Esophagus squamous epithelium (tissue), 5 donors: ENCODE measurements at regions not wholly inside any gene's neighbourhood (a gene's known extent, or its start where the extent isn't known, plus 50 kb on each side); places are given as distances from the start of the nearest gene placed in this dataset.

Source experiments
- DNase-seq: peaks from one replicate; lab custom pipeline; 2025; lab: John Stamatoyannopoulos, UW
- H3K27ac ChIP-seq, 4 donors: fragments of 200-600 bp; sonication (generic); one replicate each; pipeline ENCODE4 v1.5.1; 2016 to 2019; ENCODE audit warnings: mild to moderate bottlenecking in 1 of 4
- H3K27me3 ChIP-seq, 4 donors: fragments of 200-600 bp; sonication (generic); 1 replicate in 3 of 4; 2 replicates in 1 of 4; pipeline versions ENCODE4 v1.5.1 to v1.6.0; 2017 to 2021; ENCODE audit warnings: antibody characterized with exemption in 1 of 4
- H3K36me3 ChIP-seq, 3 donors: fragments of 200-600 bp; sonication (generic); one replicate each; pipeline ENCODE4 v1.5.1; 2016 to 2019
- H3K4me1 ChIP-seq, 3 donors: fragments of 200-600 bp; sonication (generic); one replicate each; pipeline ENCODE4 v1.5.1; 2017 to 2019
- H3K4me3 ChIP-seq, 4 donors: fragments of 200-600 bp; sonication (generic); 1 replicate in 3 of 4; 2 replicates in 1 of 4; pipeline ENCODE4 v1.5.1; 2016 to 2019; ENCODE audit warnings: mild to moderate bottlenecking in 2 of 4, moderate library complexity in 1 of 4
- H3K9me3 ChIP-seq, 3 donors: fragments of 200-600 bp; sonication (generic); one replicate each; pipeline ENCODE4 v1.5.1; 2016 to 2019
- CTCF ChIP-seq, 6 experiments: fragments of 450-650 bp in 4 of 6; fragments of 200-600 bp in 2 of 6; sonication (generic) in 2 of 6; IDR thresholded peaks; one replicate each; pipeline ENCODE4 v1.5.1; 2016 to 2019; ENCODE audit warnings: antibody characterized with exemption in 6 of 6, mild to moderate bottlenecking in 4 of 6, moderate library complexity in 4 of 6
- POLR2A ChIP-seq, 4 donors: fragments of 450-650 bp; IDR thresholded peaks; one replicate each; pipeline ENCODE4 v1.6.1; 2017; ENCODE audit warnings: antibody characterized with exemption in 4 of 4, mild to moderate bottlenecking in 4 of 4, moderate library complexity in 3 of 4
- WGBS, 2 donors: methylation state at CpG; one replicate each; pipeline ENCODE4 v1.1.5; 2018; 5-methylcytosine and 5-hydroxymethylcytosine counted together
- intact Hi-C: fragments of 100-400 bp; cut with DNase I; formaldehyde crosslinking; loops from one replicate; pipeline ENCODE4 v1.15.0; 2022
- donor health status: DM: yes; HTN: yes; CAD: no.

DNA sequence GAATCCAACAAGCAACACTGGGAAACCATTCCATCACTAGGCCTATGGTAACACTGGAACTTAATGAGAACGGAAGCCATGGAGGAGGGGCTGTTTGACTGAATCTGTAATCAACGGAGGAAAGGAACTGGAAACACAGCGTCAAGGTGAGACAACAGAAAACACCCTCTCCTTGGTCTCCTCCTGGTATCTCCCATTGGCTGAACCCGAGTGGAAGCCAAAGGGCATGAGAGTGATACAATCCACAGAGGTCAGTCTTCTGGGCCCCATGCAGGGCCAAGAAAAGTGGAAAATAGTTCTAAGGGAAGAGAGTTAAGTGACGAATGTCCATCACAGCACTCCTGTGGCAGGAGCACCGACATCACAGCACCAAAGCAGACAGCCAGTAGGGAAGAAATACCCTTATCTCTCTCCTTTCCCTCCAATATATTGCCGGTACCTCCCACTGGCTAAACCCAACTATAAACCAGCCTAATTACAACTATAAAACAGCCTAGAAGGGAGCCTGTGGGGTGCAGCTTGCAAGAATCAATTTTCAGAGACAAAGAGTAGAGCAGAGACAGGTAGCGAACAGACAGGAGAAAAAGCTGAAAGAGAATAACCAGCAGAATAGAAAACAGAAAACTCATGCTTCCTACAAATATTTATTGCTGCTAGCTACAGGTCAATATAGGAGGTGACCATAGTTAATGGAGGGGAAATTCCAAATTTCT lies 107.4 kb upstream of the IFNE start:
- no peaks in the 10 kb centered on the region for H3K9me3 ChIP-seq
- H3K4me3 ChIP-seq: no peak overlapping the region
- no peak for DNase-seq
- no peaks in the 10 kb centered on the region for H3K27me3 ChIP-seq
- no peak overlapping the region for H3K27ac ChIP-seq
- no peaks in the 10 kb centered on the region for H3K36me3 ChIP-seq
- WGBS, 2 donors: 83 to 93% methylated on average over 8 of the region's 8 CpGs
- no peak for TF ChIP-seq POLR2A (IDR thresholded peaks at IDR 0.05)
- no peak for TF ChIP-seq CTCF (IDR thresholded peaks at IDR 0.05)
- peaks cover 0 to 28% (median 0%) of the 10 kb centered on the region in 3 donors for H3K4me1 ChIP-seq
- intact Hi-C loops: no loop called here

DNA sequence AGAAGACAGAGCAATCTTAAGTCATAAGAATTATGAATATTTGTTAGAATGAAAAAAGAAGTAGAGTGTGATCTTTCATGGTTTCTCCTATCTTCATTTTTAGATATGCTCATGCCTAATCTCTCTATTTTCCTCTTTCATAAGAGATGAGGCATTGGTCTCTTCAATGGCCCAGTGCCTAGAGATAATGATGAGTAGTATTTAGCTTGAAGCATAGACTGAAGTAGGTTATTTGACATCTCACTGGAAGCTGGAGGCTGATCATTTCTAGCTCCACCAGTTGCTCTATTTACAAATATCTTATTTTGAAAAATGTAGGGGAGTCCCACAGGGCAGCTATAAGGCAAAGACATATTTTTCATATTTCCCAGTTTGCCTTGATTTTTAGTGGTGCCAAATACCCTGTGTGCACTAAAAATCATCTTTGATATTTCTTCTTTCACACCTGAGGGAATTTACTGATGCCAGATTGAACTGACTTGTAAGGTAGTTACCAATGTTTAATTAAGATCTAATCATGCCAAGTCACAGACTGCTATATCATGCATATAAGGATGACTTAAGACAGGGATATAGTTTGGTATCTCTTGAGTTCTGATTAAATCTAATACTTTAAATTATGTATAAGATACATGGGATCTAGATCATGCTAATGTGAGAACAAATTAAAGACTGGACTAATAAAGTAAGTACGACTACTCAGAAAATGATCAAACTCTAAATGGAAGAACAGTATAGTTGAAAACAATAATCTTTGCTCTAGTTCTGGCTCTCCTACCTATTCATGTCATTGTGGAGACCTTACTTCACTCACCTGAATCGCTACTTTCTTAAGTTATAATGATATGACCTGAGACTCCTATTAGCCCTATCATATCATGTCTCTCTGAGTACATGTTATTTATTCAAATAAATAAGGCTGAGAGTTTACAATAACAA lies 108.2 kb upstream of the IFNE start:
- TF ChIP-seq CTCF (IDR thresholded peaks at IDR 0.05) (no peak), POLR2A (IDR thresholded peaks at IDR 0.05) (no peak)
- intact Hi-C loops: no loop called here
- no peaks in the 10 kb centered on the region for H3K36me3 ChIP-seq
- H3K27me3 ChIP-seq: no peaks in the 10 kb centered on the region
- no peak for DNase-seq
- no peak overlapping the region for H3K4me3 ChIP-seq
- H3K27ac ChIP-seq: no peak overlapping the region
- peaks cover 0 to 21% (median 0%) of the 10 kb centered on the region in 3 donors for H3K4me1 ChIP-seq
- 71 to 82% methylated on average over 2 of the region's 2 CpGs for WGBS, 2 donors
- no peaks in the 10 kb centered on the region for H3K9me3 ChIP-seq

DNA sequence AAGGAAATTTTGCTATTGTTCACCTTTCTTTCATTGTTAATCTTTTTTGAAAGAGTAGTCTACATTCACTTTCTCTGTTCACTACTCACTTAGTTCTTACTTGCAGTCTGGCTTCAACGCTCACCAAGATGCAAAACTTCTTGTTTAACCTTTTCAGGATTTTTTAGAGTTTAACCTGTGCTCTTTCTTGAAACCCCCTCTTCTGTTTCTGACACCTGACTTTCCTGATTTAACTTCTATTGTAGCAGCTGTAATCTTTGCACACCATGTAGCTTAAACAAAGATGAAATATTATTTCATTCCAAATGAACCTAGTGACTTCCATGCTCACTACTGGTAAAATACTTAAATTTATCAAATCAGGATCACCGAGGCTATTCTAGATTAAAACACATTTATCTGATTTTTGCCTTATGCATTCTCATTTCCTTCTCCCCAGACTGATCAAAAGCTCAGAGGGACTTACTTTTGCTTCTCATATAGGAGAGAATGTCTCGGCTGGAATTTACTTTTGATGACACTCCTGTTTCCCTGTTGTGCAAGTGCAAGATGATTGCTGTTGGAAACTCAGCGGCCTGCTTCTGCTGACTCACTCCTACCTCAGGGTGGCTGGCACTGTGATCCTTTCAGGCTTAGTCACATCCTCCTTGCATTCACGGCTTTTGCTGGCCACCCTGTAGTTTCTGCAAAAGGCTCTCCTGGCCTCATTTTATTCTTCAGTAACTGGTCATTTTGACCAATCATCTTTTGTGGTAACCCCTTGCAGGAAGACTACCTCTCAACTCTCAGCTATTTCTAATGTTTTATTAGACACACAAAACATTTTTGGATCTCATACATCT lies 109.3 kb upstream of the IFNE start:
- TF ChIP-seq POLR2A (IDR thresholded peaks at IDR 0.05) (no peak), CTCF (IDR thresholded peaks at IDR 0.05) (no peak)
- Histone ChIP-seq H3K4me3 (peak overlapping the region in 1 of 4 donors; percentile 5), H3K4me1 (peaks cover 0 to 17% (median 0%) of the 10 kb centered on the region in 3 donors), H3K27me3 (no peaks in the 10 kb centered on the region), H3K27ac (peak overlapping the region; percentile 6 to 53 (median 19)), H3K9me3 (no peaks in the 10 kb centered on the region), H3K36me3 (no peaks in the 10 kb centered on the region)
- DNase-seq: no peak
- WGBS, 2 donors: 17 to 36% methylated on average over 5 of the region's 5 CpGs
- intact Hi-C loops: no loop called here

GRCh38 chr9:21592063-21592338 lies 109.9 kb upstream of the IFNE start:
- DNase-seq: no peak
- 61 to 64% methylated on average over 3 of the region's 3 CpGs for WGBS, 2 donors
- TF ChIP-seq CTCF (IDR thresholded peaks at IDR 0.05): no peak
- TF ChIP-seq POLR2A (IDR thresholded peaks at IDR 0.05): no peak

More at GRCh38 chr9:21592063-21592338, 109.9 kb upstream of the IFNE start:
- H3K4me3 ChIP-seq: no peak overlapping the region
- peaks cover 0 to under 1% (median 0%) of the 10 kb centered on the region in 4 donors for H3K27me3 ChIP-seq
- intact Hi-C loops: no loop called here
- H3K27ac ChIP-seq: peak overlapping the region in 2 of 4 donors; percentile 10 to 31
- no peaks in the 10 kb centered on the region for H3K9me3 ChIP-seq
- no peaks in the 10 kb centered on the region for H3K36me3 ChIP-seq
- H3K4me1 ChIP-seq: peaks cover 0 to 17% (median 0%) of the 10 kb centered on the region in 3 donors
